Smooth muscle cell (in vitro differentiated cells): ENCODE measurements at regions not wholly inside any gene's neighbourhood (a gene's known extent, or its start where the extent isn't known, plus 50 kb on each side); places are given as distances from the start of the nearest gene placed in this dataset.

Experiments
- DNase-seq: peaks from one replicate; lab custom pipeline; 2025; ENCODE audit not compliant: unreplicated experiment; lab: John Stamatoyannopoulos, UW
- H2AFZ ChIP-seq: fragments of 200-600 bp; sonication (generic); 2 replicates; pipeline ENCODE4 v1.6.0; 2016; ENCODE audit warnings: antibody characterized with exemption, low read depth, mild to moderate bottlenecking
- H3F3A ChIP-seq: fragments of 200-600 bp; sonication (generic); 2 replicates; pipeline ENCODE4 v1.6.0; 2017; ENCODE audit warnings: antibody characterized with exemption, low read depth
- H3K27ac ChIP-seq: fragments of 200-600 bp; sonication (generic); 2 replicates; pipeline ENCODE4 v1.5.1; 2016; ENCODE audit warnings: low read depth, mild to moderate bottlenecking
- H3K27me3 ChIP-seq: fragments of 200-600 bp; sonication (generic); 2 replicates; pipeline ENCODE4 v1.6.1; 2016; ENCODE audit warnings: low read depth, mild to moderate bottlenecking
- H3K36me3 ChIP-seq: fragments of 200-600 bp; sonication (generic); 2 replicates; pipeline ENCODE4 v1.5.1; 2016; ENCODE audit warnings: low read depth
- H3K4me1 ChIP-seq: fragments of 200-600 bp; sonication (generic); 2 replicates; pipeline ENCODE4 v1.5.1; 2016; ENCODE audit warnings: low read depth
- H3K4me2 ChIP-seq: fragments of 200-600 bp; sonication (generic); 2 replicates; pipeline ENCODE4 v1.6.0; 2016; ENCODE audit warnings: mild to moderate bottlenecking
- H3K4me3 ChIP-seq: fragments of 200-600 bp; sonication (generic); 2 replicates; pipeline ENCODE4 v1.5.1; 2016; ENCODE audit warnings: mild to moderate bottlenecking
- H3K79me2 ChIP-seq: fragments of 200-600 bp; sonication (generic); 2 replicates; pipeline ENCODE4 v1.6.0; 2016; ENCODE audit warnings: low read depth, mild to moderate bottlenecking
- H3K9ac ChIP-seq: fragments of 200-600 bp; sonication (generic); 2 replicates; pipeline ENCODE4 v1.6.0; 2016; ENCODE audit warnings: low read depth
- H3K9me3 ChIP-seq: fragments of 200-600 bp; sonication (generic); replicated peaks from 2 replicates; pipeline ENCODE4 v1.5.1; 2016; ENCODE audit warnings: low read depth
- H4K20me1 ChIP-seq: fragments of 200-600 bp; sonication (generic); 2 replicates; pipeline ENCODE4 v1.6.0; 2016; ENCODE audit warnings: low read depth
- WGBS: methylation state at CpG from one replicate; pipeline ENCODE4 v1.1.7; 2016; ENCODE audit warnings: low lambda C conversion rate; 5-methylcytosine and 5-hydroxymethylcytosine counted together
- TF ChIP-seq, protein P1 (sequence below): fragments of 200-600 bp; sonication (generic); IDR thresholded peaks from 2 replicates; pipeline ENCODE4 v1.5.1; 2017; ENCODE audit warnings: borderline replicate concordance, mild to moderate bottlenecking, antibody characterized with exemption; ENCODE audit not compliant: insufficient read depth, poor library complexity, severe bottlenecking

DNA sequence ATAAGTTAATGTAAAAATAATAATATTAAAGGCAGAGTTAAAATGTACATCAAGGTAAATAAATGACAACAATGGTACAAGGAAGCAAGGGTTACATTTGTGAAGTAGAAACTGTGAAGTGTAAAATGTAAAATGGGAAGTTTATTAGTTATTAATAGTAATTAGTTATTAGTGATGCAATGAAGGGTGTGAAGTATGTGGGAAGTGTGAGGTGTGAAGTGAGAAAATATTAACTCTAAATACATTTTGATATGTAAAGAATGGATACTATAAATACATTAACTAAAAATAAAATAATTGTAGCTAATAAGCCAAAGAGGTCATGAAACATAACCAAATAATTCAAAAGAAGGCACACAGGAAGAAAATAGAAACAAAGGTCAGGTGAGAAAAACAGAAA is 316.4 kb downstream of the GBA3 start:
- no peak overlapping the region for H3K4me3 ChIP-seq
- H3K27me3 ChIP-seq: no peaks in the 10 kb centered on the region
- no peaks in the 10 kb centered on the region for H3K4me1 ChIP-seq
- no peak overlapping the region for H3K4me2 ChIP-seq
- H4K20me1 ChIP-seq: no peaks in the 10 kb centered on the region
- no peak overlapping the region for H3K9ac ChIP-seq
- H2AFZ ChIP-seq: no peak overlapping the region
- TF ChIP-seq, protein P1, sequence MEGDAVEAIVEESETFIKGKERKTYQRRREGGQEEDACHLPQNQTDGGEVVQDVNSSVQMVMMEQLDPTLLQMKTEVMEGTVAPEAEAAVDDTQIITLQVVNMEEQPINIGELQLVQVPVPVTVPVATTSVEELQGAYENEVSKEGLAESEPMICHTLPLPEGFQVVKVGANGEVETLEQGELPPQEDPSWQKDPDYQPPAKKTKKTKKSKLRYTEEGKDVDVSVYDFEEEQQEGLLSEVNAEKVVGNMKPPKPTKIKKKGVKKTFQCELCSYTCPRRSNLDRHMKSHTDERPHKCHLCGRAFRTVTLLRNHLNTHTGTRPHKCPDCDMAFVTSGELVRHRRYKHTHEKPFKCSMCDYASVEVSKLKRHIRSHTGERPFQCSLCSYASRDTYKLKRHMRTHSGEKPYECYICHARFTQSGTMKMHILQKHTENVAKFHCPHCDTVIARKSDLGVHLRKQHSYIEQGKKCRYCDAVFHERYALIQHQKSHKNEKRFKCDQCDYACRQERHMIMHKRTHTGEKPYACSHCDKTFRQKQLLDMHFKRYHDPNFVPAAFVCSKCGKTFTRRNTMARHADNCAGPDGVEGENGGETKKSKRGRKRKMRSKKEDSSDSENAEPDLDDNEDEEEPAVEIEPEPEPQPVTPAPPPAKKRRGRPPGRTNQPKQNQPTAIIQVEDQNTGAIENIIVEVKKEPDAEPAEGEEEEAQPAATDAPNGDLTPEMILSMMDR: no peak
- no peaks in the 10 kb centered on the region for H3K79me2 ChIP-seq
- H3K36me3 ChIP-seq: no peaks in the 10 kb centered on the region
- DNase-seq: no peak
- H3K27ac ChIP-seq: no peak overlapping the region
- H3K9me3 ChIP-seq: no peaks in the 10 kb centered on the region
- no peaks in the 10 kb centered on the region for H3F3A ChIP-seq

DNA sequence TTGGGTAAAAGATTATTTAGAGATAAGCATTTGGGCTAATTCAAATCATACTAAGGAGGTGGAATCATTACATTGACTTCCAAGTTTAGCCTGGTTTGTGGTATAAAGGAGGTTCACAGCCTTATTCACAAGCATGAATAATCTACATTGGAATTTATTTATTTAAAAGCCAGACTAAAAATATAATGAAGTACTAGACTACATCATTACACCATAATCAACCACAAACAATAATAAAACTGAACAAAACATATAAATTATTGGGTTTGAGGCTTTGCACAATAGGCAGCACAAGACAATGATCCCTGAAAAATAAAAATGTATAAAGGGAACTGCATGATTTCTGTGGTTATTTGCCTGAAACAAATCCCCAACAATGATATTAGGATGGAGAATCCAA is 314.0 kb downstream of the GBA3 start:
- Histone ChIP-seq H3K4me2 (no peak overlapping the region), H3K27ac (no peak overlapping the region), H3K4me1 (no peaks in the 10 kb centered on the region), H3K4me3 (no peak overlapping the region), H3F3A (no peaks in the 10 kb centered on the region), H4K20me1 (no peaks in the 10 kb centered on the region), H3K9ac (no peak overlapping the region), H3K9me3 (no peaks in the 10 kb centered on the region), H2AFZ (no peak overlapping the region), H3K27me3 (no peaks in the 10 kb centered on the region), H3K36me3 (no peaks in the 10 kb centered on the region), H3K79me2 (no peaks in the 10 kb centered on the region)
- TF ChIP-seq, protein P1: no peak
- DNase-seq: no peak

DNA sequence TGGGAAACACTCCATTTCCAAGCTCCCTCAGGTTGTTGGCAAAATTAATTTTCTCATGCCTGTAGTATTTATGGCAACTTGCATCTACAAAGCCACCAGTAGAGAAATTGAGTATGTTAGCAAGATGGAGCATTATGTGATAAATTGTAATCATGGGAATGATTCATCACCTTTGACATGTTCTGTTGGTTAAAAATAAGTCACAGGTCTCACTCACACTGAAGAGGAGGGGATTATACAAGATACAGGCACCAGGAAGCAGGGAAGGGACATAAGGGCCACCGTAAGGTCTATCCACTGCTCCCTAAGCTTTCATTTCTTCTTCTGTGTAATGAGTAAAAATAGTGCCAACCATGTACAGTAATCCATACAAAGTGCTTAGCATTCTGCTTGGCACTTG is 313.0 kb downstream of the GBA3 start:
- WGBS: 91% methylated on average over 1 of the region's 1 CpG
- no peaks in the 10 kb centered on the region for H3K4me1 ChIP-seq

DNA sequence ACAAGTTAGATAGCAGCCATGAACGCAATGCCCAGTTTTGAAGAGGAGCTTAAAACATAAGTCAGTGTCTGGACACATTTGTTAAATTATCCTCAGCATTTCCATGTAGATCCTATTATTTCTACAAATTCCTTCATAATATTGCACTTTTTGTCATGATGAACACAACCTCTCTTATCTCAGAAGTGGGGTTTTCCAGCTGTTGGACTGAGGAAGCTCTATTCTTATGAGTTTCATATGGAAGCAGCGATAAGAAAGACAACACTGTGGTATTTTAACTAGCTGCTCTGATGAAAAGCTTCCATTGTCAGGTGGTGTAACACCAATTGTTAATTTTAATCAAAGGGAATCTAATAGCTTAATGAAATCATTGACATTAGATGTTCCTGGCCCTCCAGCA is 308.7 kb downstream of the GBA3 start:
- H3K4me3 ChIP-seq: no peak overlapping the region
- H3F3A ChIP-seq: no peaks in the 10 kb centered on the region
- no peak overlapping the region for H3K4me2 ChIP-seq
- TF ChIP-seq, protein P1: no peak
- no peak overlapping the region for H3K27ac ChIP-seq
- no peaks in the 10 kb centered on the region for H3K79me2 ChIP-seq
- no peak for DNase-seq
- H4K20me1 ChIP-seq: no peaks in the 10 kb centered on the region
- H3K9ac ChIP-seq: no peak overlapping the region
- no peaks in the 10 kb centered on the region for H3K36me3 ChIP-seq
- H3K4me1 ChIP-seq: no peaks in the 10 kb centered on the region
- WGBS: 88% methylated on average over 2 of the region's 2 CpGs
- H2AFZ ChIP-seq: no peak overlapping the region
- no peaks in the 10 kb centered on the region for H3K9me3 ChIP-seq
- no peaks in the 10 kb centered on the region for H3K27me3 ChIP-seq

More for the DNA sequence above, 313.0 kb downstream of the GBA3 start:
- Histone ChIP-seq H3K79me2 (no peaks in the 10 kb centered on the region), H3F3A (no peaks in the 10 kb centered on the region), H3K4me2 (no peak overlapping the region), H2AFZ (no peak overlapping the region), H4K20me1 (no peaks in the 10 kb centered on the region), H3K9me3 (no peaks in the 10 kb centered on the region), H3K4me3 (no peak overlapping the region), H3K9ac (no peak overlapping the region), H3K36me3 (no peaks in the 10 kb centered on the region), H3K27ac (no peak overlapping the region), H3K27me3 (no peaks in the 10 kb centered on the region)
- TF ChIP-seq, protein P1: no peak
- DNase-seq: no peak
